ENCODE measurements at regions not wholly inside any gene's neighbourhood (a gene's known extent, or its start where the extent isn't known, plus 50 kb on each side); places are given as distances from the start of the nearest gene placed in this dataset.
"Not testable (repeated sequence)": the region's sequence is repeated elsewhere in the genome, so short reads cannot be mapped to it uniquely, and the experiment has no call there.

DNA sequence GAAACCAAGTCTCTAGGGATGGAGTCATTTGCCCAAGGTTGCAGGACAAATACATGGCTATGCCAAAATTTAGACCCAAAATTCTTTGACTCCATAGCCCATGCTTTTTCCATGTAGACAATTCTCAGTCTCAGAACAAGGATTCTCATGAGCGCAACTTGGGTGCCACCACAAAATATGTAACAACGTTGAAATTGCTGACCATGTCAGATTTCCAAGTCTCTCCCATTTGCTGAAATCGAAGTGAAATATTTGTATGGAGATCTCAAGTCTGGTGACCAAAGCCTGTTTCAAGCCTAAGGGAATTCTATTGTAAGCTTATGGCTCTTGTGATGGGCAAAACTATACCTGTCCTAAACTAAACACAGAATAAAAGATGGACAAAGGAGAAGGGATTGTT is 333.5 kb downstream of the AEBP2 start:
- Histone ChIP-seq H3K79me2 (ENCODE audit: insufficient read depth, low read depth, low read length) (no peaks in the 10 kb centered on the region), H2AFZ (ENCODE audit: low read length) (no peak overlapping the region), H4K20me1 (ENCODE audit: insufficient read depth, low read length) (no peaks in the 10 kb centered on the region), H3K4me2 (ENCODE audit: low read length) (no peak overlapping the region), H3K27ac (ENCODE audit: low read depth, low read length, poor library complexity, severe bottlenecking) (no peak overlapping the region), H3K4me3 (ENCODE audit: low read depth, low read length, poor library complexity, severe bottlenecking) (no peak overlapping the region), H3K9me3 (ENCODE audit: low read length) (no peaks in the 10 kb centered on the region), H3K4me1 (ENCODE audit: insufficient read depth, low read length, poor library complexity, severe bottlenecking) (no peaks in the 10 kb centered on the region), H3K9me2 (ENCODE audit: insufficient read depth, low read length) (no peaks in the 10 kb centered on the region), H3K36me3 (ENCODE audit: insufficient read depth, low read length) (no peaks in the 10 kb centered on the region)
- ChIA-PET CTCF (ENCODE audit: unreplicated experiment) (no interaction called here), POLR2A (no interaction called here)
- intact Hi-C loops (cut with micrococcal nuclease; ENCODE audit: unreplicated experiment) = no loop called here
- no TSS peak for BruUV-seq (replicated peaks)
- DNase-seq (ENCODE audit: low spot score) = no peak
- TF ChIP-seq EZH2phosphoT487 (IDR thresholded peaks at IDR 0.05; ENCODE audit: borderline replicate concordance, low read depth, low read length) = no peak
- TF ChIP-seq CTCF (conservative IDR thresholded peaks at IDR 0.05; ENCODE audit: low read length) = no peak

GRCh38 chr12:19775241-19775640 is 335.9 kb downstream of the AEBP2 start:
- Histone ChIP-seq H3K9me3 (ENCODE audit: low read length) (no peaks in the 10 kb centered on the region), H3K36me3 (ENCODE audit: insufficient read depth, low read length) (no peaks in the 10 kb centered on the region), H3K4me2 (ENCODE audit: low read length) (no peak overlapping the region), H3K9me2 (ENCODE audit: insufficient read depth, low read length) (no peaks in the 10 kb centered on the region), H3K27ac (ENCODE audit: low read depth, low read length, poor library complexity, severe bottlenecking) (no peak overlapping the region), H3K4me1 (ENCODE audit: insufficient read depth, low read length, poor library complexity, severe bottlenecking) (no peaks in the 10 kb centered on the region), H4K20me1 (ENCODE audit: insufficient read depth, low read length) (no peaks in the 10 kb centered on the region), H3K79me2 (ENCODE audit: insufficient read depth, low read depth, low read length) (no peaks in the 10 kb centered on the region), H2AFZ (ENCODE audit: low read length) (no peak overlapping the region), H3K4me3 (ENCODE audit: low read depth, low read length, poor library complexity, severe bottlenecking) (no peak overlapping the region)
- intact Hi-C loops (cut with micrococcal nuclease; ENCODE audit: unreplicated experiment) = no loop called here
- ChIA-PET CTCF (ENCODE audit: unreplicated experiment) (no interaction called here), POLR2A (no interaction called here)
- no peak for DNase-seq (ENCODE audit: low spot score)
- no TSS peak for BruUV-seq (replicated peaks)
- TF ChIP-seq EZH2phosphoT487 (IDR thresholded peaks at IDR 0.05; ENCODE audit: borderline replicate concordance, low read depth, low read length) (no peak), CTCF (conservative IDR thresholded peaks at IDR 0.05; ENCODE audit: low read length) (no peak)

GRCh38 chr12:19775976-19776375 is 336.7 kb downstream of the AEBP2 start:
- H3K9me3 ChIP-seq (ENCODE audit: low read length); CTCF ChIA-PET (ENCODE audit: unreplicated experiment); H3K4me3 ChIP-seq (ENCODE audit: low read depth, low read length, poor library complexity, severe bottlenecking); BruUV-seq (replicated peaks); DNase-seq (ENCODE audit: low spot score); intact Hi-C loops (cut with micrococcal nuclease; ENCODE audit: unreplicated experiment); H2AFZ ChIP-seq (ENCODE audit: low read length); H3K4me2 ChIP-seq (ENCODE audit: low read length); H3K27ac ChIP-seq (ENCODE audit: low read depth, low read length, poor library complexity, severe bottlenecking); H3K9me2 ChIP-seq (ENCODE audit: insufficient read depth, low read length); H3K79me2 ChIP-seq (ENCODE audit: insufficient read depth, low read depth, low read length); H4K20me1 ChIP-seq (ENCODE audit: insufficient read depth, low read length); H3K4me1 ChIP-seq (ENCODE audit: insufficient read depth, low read length, poor library complexity, severe bottlenecking); H3K36me3 ChIP-seq (ENCODE audit: insufficient read depth, low read length): not testable (repeated sequence)
- POLR2A ChIA-PET = interaction anchor here (0.7 kb wide), 1 partner anchor 105 kb away, joined by 3 read pairs; no protein-coding TSS in a partner anchor
